Astrocyte (in vitro differentiated cells and primary cell): ENCODE measurements at regions not wholly inside any gene's neighbourhood (a gene's known extent, or its start where the extent isn't known, plus 50 kb on each side); places are given as distances from the start of the nearest gene placed in this dataset.

Source experiments
- DNase-seq: peaks from one replicate; pipeline ENCODE4 v3.0.0-alpha.2; 2010; ENCODE audit warnings: low read depth
- FAIRE-seq: peaks from 2 replicates; lab custom pipeline; 2011; peaks lifted over from hg19 to GRCh38; lab: Jason Lieb, UNC
- H2AFZ ChIP-seq: 2 replicates; pipeline ENCODE4 v1.6.0; 2012; ENCODE audit warnings: low read depth, low read length, inconsistent platforms
- H3K27ac ChIP-seq: 2 replicates; pipeline ENCODE4 v1.5.1; 2011; ENCODE audit warnings: low read depth, low read length, inconsistent platforms
- H3K27me3 ChIP-seq: 2 replicates; pipeline ENCODE4 v1.6.0; 2011; ENCODE audit warnings: low read length, inconsistent platforms; ENCODE audit not compliant: insufficient read depth
- H3K36me3 ChIP-seq: 2 replicates; pipeline ENCODE4 v1.5.1; 2011; ENCODE audit warnings: low read length, inconsistent platforms; ENCODE audit not compliant: insufficient read depth
- H3K4me1 ChIP-seq: 2 replicates; pipeline ENCODE4 v1.5.1; 2011; ENCODE audit warnings: low read length, inconsistent platforms; ENCODE audit not compliant: insufficient read depth
- H3K4me2 ChIP-seq: 2 replicates; pipeline ENCODE4 v1.6.0; 2012; ENCODE audit warnings: low read length, inconsistent platforms
- H3K4me3 ChIP-seq: 2 replicates; pipeline ENCODE4 v1.5.1; 2011; ENCODE audit warnings: low read depth, mild to moderate bottlenecking, low read length, inconsistent platforms; ENCODE audit not compliant: insufficient read depth
- H3K79me2 ChIP-seq: 2 replicates; pipeline ENCODE4 v1.6.0; 2012; ENCODE audit warnings: mild to moderate bottlenecking, low read length, inconsistent platforms; ENCODE audit not compliant: insufficient read depth
- H3K9ac ChIP-seq: 2 replicates; pipeline ENCODE4 v1.6.0; 2012; ENCODE audit warnings: mild to moderate bottlenecking, low read length, inconsistent platforms
- H3K9me3 ChIP-seq: 2 replicates; pipeline ENCODE4 v1.5.1; 2012; ENCODE audit warnings: low read depth, mild to moderate bottlenecking, low read length, inconsistent platforms; ENCODE audit not compliant: insufficient read depth
- H4K20me1 ChIP-seq: 2 replicates; pipeline ENCODE4 v1.6.0; 2012; ENCODE audit warnings: low read length, inconsistent platforms; ENCODE audit not compliant: insufficient read depth
- H3K27ac Mint-ChIP-seq: one replicate; pipeline ENCODE4 v1.8.0; 2021; ENCODE audit warnings: mild to moderate bottlenecking, mixed read lengths; ENCODE audit not compliant: unreplicated experiment
- H3K27me3 Mint-ChIP-seq: one replicate; pipeline ENCODE4 v1.8.0; 2021; ENCODE audit warnings: low read depth, mixed read lengths; ENCODE audit not compliant: unreplicated experiment
- H3K36me3 Mint-ChIP-seq: one replicate; pipeline ENCODE4 v1.8.0; 2021; ENCODE audit warnings: low read depth, mixed read lengths; ENCODE audit not compliant: unreplicated experiment
- H3K4me1 Mint-ChIP-seq: one replicate; pipeline ENCODE4 v1.8.0; 2021; ENCODE audit warnings: low read depth, mixed read lengths; ENCODE audit not compliant: unreplicated experiment
- H3K4me3 Mint-ChIP-seq: one replicate; pipeline ENCODE4 v1.8.0; 2021; ENCODE audit warnings: mild to moderate bottlenecking, moderate library complexity, mixed read lengths; ENCODE audit not compliant: unreplicated experiment
- H3K9me3 Mint-ChIP-seq: one replicate; pipeline ENCODE4 v1.8.0; 2021; ENCODE audit warnings: mild to moderate bottlenecking, mixed read lengths; ENCODE audit not compliant: unreplicated experiment
- EZH2 ChIP-seq: IDR thresholded peaks from 2 replicates; pipeline ENCODE4 v1.6.1; 2012; ENCODE audit warnings: mild to moderate bottlenecking, low read length, inconsistent platforms; ENCODE audit not compliant: insufficient read depth
- TF ChIP-seq, protein P1 (sequence below): IDR thresholded peaks from 2 replicates; pipeline ENCODE4 v1.5.1; 2011; ENCODE audit warnings: low read depth, mild to moderate bottlenecking, inconsistent platforms, low read length, moderate library complexity; ENCODE audit not compliant: insufficient read depth

DNA sequence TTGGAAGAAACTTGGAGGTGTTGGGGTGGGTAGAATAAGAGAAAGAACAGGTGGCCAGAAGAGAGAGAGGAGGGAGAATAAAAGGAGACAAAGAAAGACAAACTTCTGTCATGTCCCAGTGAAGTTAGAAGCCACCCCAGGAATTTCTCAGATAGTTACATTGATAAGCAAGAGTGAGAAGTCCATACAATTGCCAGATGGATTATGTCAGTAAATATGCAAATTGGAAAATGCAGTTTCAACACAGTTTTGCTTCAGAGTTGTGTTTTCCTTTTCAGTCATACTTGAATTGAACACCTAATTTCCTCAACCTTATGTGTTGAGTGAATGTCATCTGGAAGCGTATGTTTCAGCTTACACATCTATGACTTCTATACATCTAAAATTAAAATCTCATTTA, 139.2 kb downstream of the RXFP2 start:
- DNase-seq: no peak
- Histone ChIP-seq H3K9me3 (no peaks in the 10 kb centered on the region), H3K27me3 (no peaks in the 10 kb centered on the region), H3K4me1 (no peaks in the 10 kb centered on the region), H3K9ac (no peak overlapping the region), H3K79me2 (no peaks in the 10 kb centered on the region), H3K27ac (no peak overlapping the region), H3K4me2 (no peak overlapping the region), H3K36me3 (no peaks in the 10 kb centered on the region), H3K4me3 (no peak overlapping the region), H4K20me1 (no peaks in the 10 kb centered on the region), H2AFZ (no peak overlapping the region)
- no peak for FAIRE-seq
- Mint-ChIP-seq H3K27ac (no peak overlapping the region), H3K4me3 (no peak overlapping the region), H3K4me1 (no peaks in the 10 kb centered on the region), H3K9me3 (no peaks in the 10 kb centered on the region), H3K27me3 (no peaks in the 10 kb centered on the region), H3K36me3 (no peaks in the 10 kb centered on the region)
- TF ChIP-seq, protein P1, sequence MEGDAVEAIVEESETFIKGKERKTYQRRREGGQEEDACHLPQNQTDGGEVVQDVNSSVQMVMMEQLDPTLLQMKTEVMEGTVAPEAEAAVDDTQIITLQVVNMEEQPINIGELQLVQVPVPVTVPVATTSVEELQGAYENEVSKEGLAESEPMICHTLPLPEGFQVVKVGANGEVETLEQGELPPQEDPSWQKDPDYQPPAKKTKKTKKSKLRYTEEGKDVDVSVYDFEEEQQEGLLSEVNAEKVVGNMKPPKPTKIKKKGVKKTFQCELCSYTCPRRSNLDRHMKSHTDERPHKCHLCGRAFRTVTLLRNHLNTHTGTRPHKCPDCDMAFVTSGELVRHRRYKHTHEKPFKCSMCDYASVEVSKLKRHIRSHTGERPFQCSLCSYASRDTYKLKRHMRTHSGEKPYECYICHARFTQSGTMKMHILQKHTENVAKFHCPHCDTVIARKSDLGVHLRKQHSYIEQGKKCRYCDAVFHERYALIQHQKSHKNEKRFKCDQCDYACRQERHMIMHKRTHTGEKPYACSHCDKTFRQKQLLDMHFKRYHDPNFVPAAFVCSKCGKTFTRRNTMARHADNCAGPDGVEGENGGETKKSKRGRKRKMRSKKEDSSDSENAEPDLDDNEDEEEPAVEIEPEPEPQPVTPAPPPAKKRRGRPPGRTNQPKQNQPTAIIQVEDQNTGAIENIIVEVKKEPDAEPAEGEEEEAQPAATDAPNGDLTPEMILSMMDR: no peak
- TF ChIP-seq EZH2: no peak

DNA sequence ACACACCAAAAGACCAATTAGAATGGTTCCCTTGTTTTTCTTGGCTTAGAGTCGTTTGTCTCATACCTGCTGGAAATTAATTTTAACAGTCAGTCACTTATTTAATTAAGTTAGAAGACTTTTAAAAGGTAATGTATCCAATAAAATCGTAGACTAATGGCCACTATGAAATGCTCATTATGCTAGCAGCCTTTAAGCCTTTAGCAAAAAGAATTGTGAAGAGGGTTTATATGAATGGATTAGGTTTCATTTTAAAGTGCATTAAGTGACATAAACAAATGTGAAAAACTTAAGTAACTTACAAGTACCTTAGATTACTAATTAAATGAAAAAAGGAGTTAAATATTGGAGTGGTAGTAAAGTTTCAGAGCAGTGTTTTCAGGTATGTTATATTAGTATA, 139.6 kb downstream of the RXFP2 start:
- no peak overlapping the region for H3K4me3 Mint-ChIP-seq
- H3K4me3 ChIP-seq: no peak overlapping the region
- no peaks in the 10 kb centered on the region for H3K79me2 ChIP-seq

DNA sequence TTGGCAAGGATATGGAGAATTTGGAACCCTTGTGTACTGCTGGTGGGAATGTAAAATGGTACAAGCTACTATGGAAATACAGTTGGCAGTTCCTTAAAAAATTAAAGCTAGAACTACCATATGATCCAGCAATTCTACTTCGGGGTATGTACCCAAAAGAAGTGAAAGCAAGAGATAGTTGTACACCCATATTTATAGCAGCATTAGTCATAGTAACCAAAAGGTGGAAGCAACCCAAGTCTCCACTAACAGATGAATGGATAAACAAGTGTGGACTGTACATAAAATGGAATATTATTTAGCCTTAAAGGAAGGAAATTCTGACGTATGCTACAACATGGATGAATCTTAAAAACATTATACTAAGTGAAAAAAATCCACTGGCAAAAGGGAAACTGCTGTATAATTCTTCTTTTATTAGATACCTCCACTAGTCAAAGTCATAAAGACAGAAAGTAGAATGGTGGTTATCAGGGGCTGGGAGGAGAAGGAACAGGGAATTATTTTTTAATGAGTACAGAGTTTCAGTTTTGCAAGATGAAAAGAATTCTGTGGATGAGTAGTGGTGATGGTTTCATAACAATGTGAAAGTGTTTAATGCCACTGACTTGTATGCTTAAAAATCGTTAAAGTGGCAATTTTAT, 141.6 kb downstream of the RXFP2 start:
- Histone ChIP-seq H3K79me2 (no peaks in the 10 kb centered on the region), H3K36me3 (no peaks in the 10 kb centered on the region), H4K20me1 (no peaks in the 10 kb centered on the region), H3K27ac (no peak overlapping the region), H3K9me3 (no peaks in the 10 kb centered on the region), H3K4me2 (no peak overlapping the region), H3K27me3 (no peaks in the 10 kb centered on the region), H3K4me1 (no peaks in the 10 kb centered on the region), H3K9ac (no peak overlapping the region), H3K4me3 (no peak overlapping the region), H2AFZ (no peak overlapping the region)
- no peaks in the 10 kb centered on the region for H3K9me3 Mint-ChIP-seq
- no peak for DNase-seq
- TF ChIP-seq EZH2: no peak
- H3K36me3 Mint-ChIP-seq: no peaks in the 10 kb centered on the region
- no peak overlapping the region for H3K4me3 Mint-ChIP-seq
- peaks cover 2% of the 10 kb centered on the region for H3K27me3 Mint-ChIP-seq
- H3K4me1 Mint-ChIP-seq: no peaks in the 10 kb centered on the region
- H3K27ac Mint-ChIP-seq: no peak overlapping the region
- FAIRE-seq: no peak

More for the DNA sequence above, 139.6 kb downstream of the RXFP2 start:
- Histone ChIP-seq H2AFZ (no peak overlapping the region), H3K36me3 (no peaks in the 10 kb centered on the region), H3K4me2 (no peak overlapping the region), H3K9ac (no peak overlapping the region), H3K27me3 (no peaks in the 10 kb centered on the region), H3K4me1 (no peaks in the 10 kb centered on the region), H4K20me1 (no peaks in the 10 kb centered on the region), H3K9me3 (no peaks in the 10 kb centered on the region), H3K27ac (no peak overlapping the region)
- H3K4me1 Mint-ChIP-seq: no peaks in the 10 kb centered on the region
- no peak for FAIRE-seq
- no peak for DNase-seq
- H3K36me3 Mint-ChIP-seq: no peaks in the 10 kb centered on the region
- no peaks in the 10 kb centered on the region for H3K9me3 Mint-ChIP-seq
- H3K27me3 Mint-ChIP-seq: no peaks in the 10 kb centered on the region
- TF ChIP-seq, protein P1: no peak
- no peak for TF ChIP-seq EZH2
- H3K27ac Mint-ChIP-seq: no peak overlapping the region
